HCT116 (cell line): ENCODE measurements at regions not wholly inside any gene's neighbourhood (a gene's known extent, or its start where the extent isn't known, plus 50 kb on each side); places are given as distances from the start of the nearest gene placed in this dataset.

Source experiments
- ATAC-seq: fragments of 200-7000 bp; cut with Tn5 transposase; 2 replicates; pipeline ENCODE4 v1.9.1; 2020; ENCODE audit warnings: mild to moderate bottlenecking, moderate library complexity
- BruUV-seq: library from RNA; stranded (reverse); fragments of 400-500 nt; replicated peaks from 2 replicates; lab custom pipeline; 2021; lab: Mats Ljungman, UMichigan
- CTCF ChIA-PET: fragments of 300-600 bp; sonication (Branson Sonifier 250); formaldehyde crosslinking; loops from one replicate; lab custom pipeline; 2021; ENCODE audit warnings: antibody characterized with exemption; lab: Charles Lee
- POLR2A ChIA-PET: fragments of 300-600, 350-600 bp; sonication (Branson Sonifier 250); formaldehyde crosslinking; loops from one replicate; lab custom pipeline; 2021; ENCODE audit warnings: antibody characterized with exemption; lab: Charles Lee
- RAD21 ChIA-PET, 2 experiments: fragments of 300-600 bp; sonication (Branson Sonifier 250); formaldehyde crosslinking; loops; one replicate each; lab custom pipeline; 2023; ENCODE audit warnings: low total read pairs in 2 of 2; ENCODE audit not compliant: uncharacterized antibody in 2 of 2, unreplicated experiment in 2 of 2, low non-redundant PET in 1 of 2; lab: Charles Lee
- DNase-seq: peaks from one replicate; pipeline ENCODE4 v3.0.0-alpha.2; 2010; ENCODE audit warnings: low read depth, low spot score
- H2AFZ ChIP-seq: fragments of 200-600 bp; shearing (Covaris generic), sonication (generic); 2 replicates; pipeline ENCODE4 v1.6.1; 2017; ENCODE audit warnings: low read depth, mixed run types, mixed read lengths, antibody characterized with exemption, low read length; ENCODE audit not compliant: poor library complexity, severe bottlenecking
- H3K27ac ChIP-seq: 2 replicates; pipeline ENCODE4 v1.5.1; 2012; ENCODE audit warnings: low read depth, low read length
- H3K27me3 ChIP-seq: fragments of 200-600 bp; sonication (generic); 2 replicates; pipeline ENCODE4 v1.6.1; 2016; ENCODE audit warnings: mixed run types, low read length, mixed read lengths; ENCODE audit not compliant: insufficient read depth
- H3K36me3 ChIP-seq, 2 experiments: fragments of 200-500 bp in 1 of 2; fragments of 200-600 bp in 1 of 2; sonication (Bioruptor generic) in 1 of 2; sonication (generic) in 1 of 2; 2 replicates each; pipeline versions ENCODE4 v1.5.1 to v1.6.1; 2014 to 2016; ENCODE audit warnings: low read length in 2 of 2, inconsistent platforms in 1 of 2, mixed read lengths in 1 of 2, mixed run types in 1 of 2; ENCODE audit not compliant: insufficient read depth in 2 of 2, control insufficient read depth in 1 of 2
- H3K4me1 ChIP-seq, 2 experiments: fragments of 200-600 bp in 1 of 2; sonication (generic) in 1 of 2; 2 replicates each; pipeline versions ENCODE4 v1.5.1 to v1.6.1; 2012 to 2017; ENCODE audit warnings: low read length in 2 of 2, inconsistent platforms in 1 of 2, mild to moderate bottlenecking in 1 of 2, mixed read lengths in 1 of 2, mixed run types in 1 of 2, moderate library complexity in 1 of 2; ENCODE audit not compliant: insufficient read depth in 2 of 2, control insufficient read depth in 1 of 2
- H3K4me2 ChIP-seq: fragments of 200-600 bp; sonication (generic); 2 replicates; pipeline ENCODE4 v1.6.1; 2017; ENCODE audit warnings: mixed run types, low read length, mixed read lengths
- H3K4me3 ChIP-seq, 2 experiments: fragments of 200-600 bp in 1 of 2; sonication (generic) in 1 of 2; replicated peaks in 1 of 2; 2 replicates each; pipeline ENCODE4 v1.5.1; 2011 to 2016; ENCODE audit warnings: low read length in 2 of 2, control low read depth in 1 of 2, low read depth in 1 of 2, mild to moderate bottlenecking in 1 of 2, mixed read lengths in 1 of 2, mixed run types in 1 of 2
- H3K79me2 ChIP-seq: fragments of 200-600 bp; sonication (generic); 2 replicates; pipeline ENCODE4 v1.6.1; 2017; ENCODE audit warnings: mild to moderate bottlenecking, mixed run types, low read length, moderate library complexity, mixed read lengths; ENCODE audit not compliant: insufficient read depth
- H3K9ac ChIP-seq: fragments of 200-600 bp; sonication (generic); 2 replicates; pipeline ENCODE4 v1.6.1; 2016; ENCODE audit warnings: low read length, mixed read lengths
- H3K9me2 ChIP-seq: fragments of 200-600 bp; sonication (generic), shearing (Covaris generic); 2 replicates; pipeline ENCODE4 v1.6.1; 2017; ENCODE audit warnings: mixed run types, mild to moderate bottlenecking, moderate library complexity; ENCODE audit not compliant: insufficient read depth
- H3K9me3 ChIP-seq, 2 experiments: fragments of 200-500 bp in 1 of 2; fragments of 200-600 bp in 1 of 2; sonication (Bioruptor generic) in 1 of 2; sonication (generic) in 1 of 2; 2 replicates each; pipeline ENCODE4 v1.6.1; 2014 to 2017; ENCODE audit warnings: low read length in 2 of 2, mixed read lengths in 2 of 2, inconsistent platforms in 1 of 2, low read depth in 1 of 2, mild to moderate bottlenecking in 1 of 2, mixed run types in 1 of 2, moderate library complexity in 1 of 2; ENCODE audit not compliant: control insufficient read depth in 1 of 2, insufficient read depth in 1 of 2
- H4K20me1 ChIP-seq: fragments of 200-600 bp; sonication (generic), shearing (Covaris generic); 2 replicates; pipeline ENCODE4 v1.6.1; 2017; ENCODE audit warnings: mixed run types, mild to moderate bottlenecking, moderate library complexity; ENCODE audit not compliant: insufficient read depth
- CBX3 ChIP-seq: IDR thresholded peaks from 2 replicates; pipeline ENCODE4 v1.6.1; 2012; ENCODE audit warnings: low read depth
- EGR1 ChIP-seq: IDR thresholded peaks from 2 replicates; pipeline ENCODE4 v1.6.1; 2012; ENCODE audit warnings: low read depth
- RAD21 ChIP-seq: IDR thresholded peaks from 2 replicates; pipeline ENCODE4 v1.6.1; 2012; ENCODE audit warnings: low read depth, mild to moderate bottlenecking
- SIN3A ChIP-seq: IDR thresholded peaks from 2 replicates; pipeline ENCODE4 v1.6.1; 2012; ENCODE audit warnings: low read depth
- SP1 ChIP-seq: IDR thresholded peaks from 2 replicates; pipeline ENCODE4 v1.6.1; 2012; ENCODE audit warnings: low read depth
- SRF ChIP-seq: IDR thresholded peaks from 2 replicates; pipeline ENCODE4 v1.6.1; 2012; ENCODE audit warnings: low read depth
- TCF7L2 ChIP-seq: IDR thresholded peaks from 2 replicates; pipeline ENCODE4 v1.7.0; 2011; ENCODE audit warnings: borderline replicate concordance, inconsistent platforms; ENCODE audit not compliant: insufficient read depth, insufficient read length; ENCODE audit errors: extremely low read depth
- YY1 ChIP-seq: IDR thresholded peaks from 2 replicates; pipeline ENCODE4 v1.6.1; 2011; ENCODE audit warnings: low read length, low read depth, moderate library complexity, mild to moderate bottlenecking; ENCODE audit not compliant: insufficient replicate concordance; ENCODE audit errors: extremely low read depth
- intact Hi-C: fragments of 100-400 bp; cut with micrococcal nuclease; formaldehyde crosslinking; loops from 2 replicates; pipeline ENCODE4 v1.10.0; 2022
- TF ChIP-seq, protein P1 (sequence below): IDR thresholded peaks from 2 replicates; pipeline ENCODE4 v1.6.1; 2012
- TF ChIP-seq, protein P2 (sequence below): IDR thresholded peaks from 2 replicates; pipeline ENCODE4 v1.6.1; 2012

DNA sequence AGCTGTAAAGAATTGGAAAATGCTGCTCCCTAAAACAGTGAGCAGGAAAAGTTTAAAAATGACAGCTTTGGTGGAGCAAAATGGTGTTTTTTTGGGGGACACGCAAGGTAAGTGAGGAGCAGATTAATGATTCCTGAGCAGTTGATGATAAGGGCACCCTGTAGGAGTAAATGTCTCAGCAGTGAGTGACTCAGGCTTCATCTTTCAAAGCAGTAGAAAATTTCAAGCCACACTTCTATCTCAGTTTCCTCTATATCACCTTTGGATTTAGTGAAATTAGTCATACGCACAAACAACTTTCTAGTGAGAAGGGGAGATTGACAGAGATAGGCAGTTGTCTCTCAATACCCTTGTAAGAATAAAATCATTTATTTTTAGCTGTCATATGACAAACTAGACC, 709.0 kb upstream of the FAM98A start:
- no peak overlapping the region for H3K4me3 ChIP-seq
- H3K36me3 ChIP-seq = no peaks in the 10 kb centered on the region
- H3K9me3 ChIP-seq = peaks cover 0 to 10% of the 10 kb centered on the region in 2 experiments; a peak in 2 of 4 replicates
- ATAC-seq (no peak), DNase-seq (no peak)
- CTCF ChIA-PET = no interaction called here
- POLR2A ChIA-PET = no interaction called here
- intact Hi-C loops = no loop called here
- no TSS peak for BruUV-seq
- H3K9me2 ChIP-seq = no peaks in the 10 kb centered on the region
- no peaks in the 10 kb centered on the region for H3K4me1 ChIP-seq
- H3K27me3 ChIP-seq = no peaks in the 10 kb centered on the region
- no peak overlapping the region for H3K9ac ChIP-seq
- RAD21 ChIA-PET = no interaction called here
- no peak overlapping the region for H2AFZ ChIP-seq
- H3K4me2 ChIP-seq = no peak overlapping the region
- no peak for TF ChIP-seq YY1
- TF ChIP-seq, protein P1, sequence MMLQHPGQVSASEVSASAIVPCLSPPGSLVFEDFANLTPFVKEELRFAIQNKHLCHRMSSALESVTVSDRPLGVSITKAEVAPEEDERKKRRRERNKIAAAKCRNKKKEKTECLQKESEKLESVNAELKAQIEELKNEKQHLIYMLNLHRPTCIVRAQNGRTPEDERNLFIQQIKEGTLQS = no peak
- no peak overlapping the region for H3K27ac ChIP-seq
- no peaks in the 10 kb centered on the region for H4K20me1 ChIP-seq
- H3K79me2 ChIP-seq = no peaks in the 10 kb centered on the region

DNA sequence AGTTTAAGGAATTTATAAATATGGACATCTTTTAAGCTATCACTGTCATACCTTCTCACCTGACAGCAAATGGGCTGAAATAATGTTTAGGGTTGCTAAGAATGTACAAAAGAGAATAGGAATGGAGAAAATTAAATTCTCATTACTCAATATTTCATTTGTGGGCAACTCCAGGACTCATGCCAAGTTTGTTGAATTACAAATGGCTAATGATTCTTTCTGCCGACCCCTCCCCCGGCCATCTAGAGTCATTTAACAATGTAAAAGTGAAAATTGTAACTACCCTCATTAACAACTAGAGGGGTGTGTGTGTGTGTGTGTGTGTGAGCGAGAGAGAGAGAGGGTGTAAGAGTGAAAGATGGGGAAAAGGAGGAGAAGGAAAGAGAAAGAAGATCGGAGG, 708.5 kb upstream of the FAM98A start:
- BruUV-seq = no TSS peak
- TF ChIP-seq TCF7L2 (no peak), SP1 (no peak), RAD21 (no peak), SIN3A (no peak), SRF (no peak), CBX3 (no peak), EGR1 (no peak)
- TF ChIP-seq, protein P1 = no peak
- TF ChIP-seq, protein P2, sequence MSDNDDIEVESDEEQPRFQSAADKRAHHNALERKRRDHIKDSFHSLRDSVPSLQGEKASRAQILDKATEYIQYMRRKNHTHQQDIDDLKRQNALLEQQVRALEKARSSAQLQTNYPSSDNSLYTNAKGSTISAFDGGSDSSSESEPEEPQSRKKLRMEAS = no peak
- TF ChIP-seq, all 23 proteins: peak for 0
- no peaks in the 10 kb centered on the region for H3K36me3 ChIP-seq
- H3K9me3 ChIP-seq = peaks cover 0 to 10% of the 10 kb centered on the region in 2 experiments; a peak in 2 of 4 replicates
- POLR2A ChIA-PET = no interaction called here
- H3K9me2 ChIP-seq = no peaks in the 10 kb centered on the region
- H3K79me2 ChIP-seq = no peaks in the 10 kb centered on the region
- RAD21 ChIA-PET = no interaction called here
- ATAC-seq (no peak), DNase-seq (no peak)
- H2AFZ ChIP-seq = no peak overlapping the region
- no peaks in the 10 kb centered on the region for H3K4me1 ChIP-seq
- intact Hi-C loops = no loop called here
- no peak overlapping the region for H3K9ac ChIP-seq
- H3K4me2 ChIP-seq = no peak overlapping the region
- no peak overlapping the region for H3K4me3 ChIP-seq
- CTCF ChIA-PET = no interaction called here
- H3K27ac ChIP-seq = no peak overlapping the region
- no peaks in the 10 kb centered on the region for H4K20me1 ChIP-seq
- no peaks in the 10 kb centered on the region for H3K27me3 ChIP-seq
